ACC112 (cell line): ENCODE measurements at regions not wholly inside any gene's neighbourhood (a gene's known extent, or its start where the extent isn't known, plus 50 kb on each side); places are given as distances from the start of the nearest gene placed in this dataset.
"Not testable (repeated sequence)": the region's sequence is repeated elsewhere in the genome, so short reads cannot be mapped to it uniquely, and the experiment has no call there.

ENCODE experiments used
- H2AFZ ChIP-seq: fragments of 200-600 bp; sonication (generic); one replicate; pipeline ENCODE4 v1.6.0; 2017; ENCODE audit warnings: antibody characterized with exemption, low read length; ENCODE audit not compliant: unreplicated experiment
- H3K27ac ChIP-seq: fragments of 200-600 bp; sonication (generic); 2 replicates; pipeline ENCODE4 v1.5.1; 2014; ENCODE audit warnings: low read depth, mild to moderate bottlenecking, antibody characterized with exemption, low read length, moderate library complexity
- H3K27me3 ChIP-seq: fragments of 200-600 bp; sonication (generic); 2 replicates; pipeline ENCODE4 v1.6.1; 2014; ENCODE audit warnings: mild to moderate bottlenecking, antibody characterized with exemption, low read length, moderate library complexity, mixed read lengths; ENCODE audit not compliant: insufficient read depth
- H3K36me3 ChIP-seq: fragments of 200-600 bp; sonication (generic); 2 replicates; pipeline ENCODE4 v1.6.1; 2016; ENCODE audit warnings: mild to moderate bottlenecking, antibody characterized with exemption, low read length, moderate library complexity, mixed read lengths; ENCODE audit not compliant: insufficient read depth
- H3K4me1 ChIP-seq: fragments of 200-600 bp; sonication (generic); one replicate; pipeline ENCODE4 v1.6.1; 2016; ENCODE audit warnings: low read length, mixed read lengths; ENCODE audit not compliant: insufficient read depth, unreplicated experiment, control insufficient read depth
- H3K4me3 ChIP-seq: fragments of 200-600 bp; sonication (generic); 2 replicates; pipeline ENCODE4 v1.5.1; 2014; ENCODE audit warnings: mild to moderate bottlenecking, low read depth, low read length
- H3K79me2 ChIP-seq: fragments of 200-600 bp; sonication (generic); one replicate; pipeline ENCODE4 v1.6.0; 2016; ENCODE audit warnings: low read length; ENCODE audit not compliant: control insufficient read depth, unreplicated experiment, insufficient read depth

GRCh38 chr11:112658431-112658878 is 302.8 kb upstream of the NCAM1 start:
- Histone ChIP-seq H3K4me1 (no peaks in the 10 kb centered on the region), H3K27ac (no peak overlapping the region), H3K36me3 (no peaks in the 10 kb centered on the region), H3K27me3 (no peaks in the 10 kb centered on the region), H2AFZ (no peak overlapping the region), H3K79me2 (no peaks in the 10 kb centered on the region), H3K4me3 (no peak overlapping the region)

- Histone ChIP-seq H2AFZ (no peak overlapping the region), H3K4me1 (no peaks in the 10 kb centered on the region), H3K4me3 (no peak overlapping the region), H3K79me2 (no peaks in the 10 kb centered on the region), H3K27ac (no peak overlapping the region), H3K27me3 (no peaks in the 10 kb centered on the region), H3K36me3 (no peaks in the 10 kb centered on the region)
These were observed 300.1 kb upstream of the NCAM1 start for GRCh38 chr11:112661146-112661545.

GRCh38 chr11:112661571-112661970 is 299.6 kb upstream of the NCAM1 start:
- H2AFZ ChIP-seq = no peak overlapping the region
- no peaks in the 10 kb centered on the region for H3K79me2 ChIP-seq
- H3K36me3 ChIP-seq = no peaks in the 10 kb centered on the region
- H3K4me3 ChIP-seq = no peak overlapping the region
- H3K4me1 ChIP-seq = no peaks in the 10 kb centered on the region
- no peak overlapping the region for H3K27ac ChIP-seq
- no peaks in the 10 kb centered on the region for H3K27me3 ChIP-seq

- H3K27me3 ChIP-seq = no peaks in the 10 kb centered on the region
- H3K36me3 ChIP-seq = no peaks in the 10 kb centered on the region
- H3K27ac ChIP-seq = no peak overlapping the region
- H2AFZ ChIP-seq = no peak overlapping the region
- no peaks in the 10 kb centered on the region for H3K4me1 ChIP-seq
- H3K79me2 ChIP-seq = no peaks in the 10 kb centered on the region
- H3K4me3 ChIP-seq = no peak overlapping the region
These were observed 298.7 kb upstream of the NCAM1 start for GRCh38 chr11:112662554-112662953.

- Histone ChIP-seq H3K27ac (no peak overlapping the region), H3K27me3 (no peaks in the 10 kb centered on the region)
These were observed 297.1 kb upstream of the NCAM1 start for GRCh38 chr11:112663947-112664634.

GRCh38 chr11:112665291-112665690 is 295.9 kb upstream of the NCAM1 start:
- no peaks in the 10 kb centered on the region for H3K36me3 ChIP-seq
- H3K4me1 ChIP-seq = no peaks in the 10 kb centered on the region
- H2AFZ ChIP-seq = no peak overlapping the region
- no peaks in the 10 kb centered on the region for H3K27me3 ChIP-seq
- H3K79me2 ChIP-seq = no peaks in the 10 kb centered on the region
- H3K27ac ChIP-seq = no peak overlapping the region
- H3K4me3 ChIP-seq = no peak overlapping the region

More at GRCh38 chr11:112663947-112664634, 297.1 kb upstream of the NCAM1 start:
- no peaks in the 10 kb centered on the region for H3K79me2 ChIP-seq
- no peaks in the 10 kb centered on the region for H3K4me1 ChIP-seq
- no peak overlapping the region for H2AFZ ChIP-seq
- no peaks in the 10 kb centered on the region for H3K36me3 ChIP-seq
- no peak overlapping the region for H3K4me3 ChIP-seq

GRCh38 chr11:112666253-112666652 is 295.0 kb upstream of the NCAM1 start:
- no peaks in the 10 kb centered on the region for H3K27me3 ChIP-seq

GRCh38 chr11:112670806-112671570 is 290.2 kb upstream of the NCAM1 start:
- H3K36me3 ChIP-seq = no peaks in the 10 kb centered on the region
- no peak overlapping the region for H3K4me3 ChIP-seq
- no peaks in the 10 kb centered on the region for H3K27me3 ChIP-seq
- no peak overlapping the region for H2AFZ ChIP-seq
- no peaks in the 10 kb centered on the region for H3K4me1 ChIP-seq
- no peaks in the 10 kb centered on the region for H3K79me2 ChIP-seq
- H3K27ac ChIP-seq = no peak overlapping the region

More at GRCh38 chr11:112666253-112666652, 295.0 kb upstream of the NCAM1 start:
- no peak overlapping the region for H3K27ac ChIP-seq
- no peaks in the 10 kb centered on the region for H3K36me3 ChIP-seq
- H3K4me1 ChIP-seq = no peaks in the 10 kb centered on the region
- H2AFZ ChIP-seq = no peak overlapping the region
- no peaks in the 10 kb centered on the region for H3K79me2 ChIP-seq
- no peak overlapping the region for H3K4me3 ChIP-seq

GRCh38 chr11:112673401-112673800 is 287.8 kb upstream of the NCAM1 start:
- H3K4me1 ChIP-seq, H3K36me3 ChIP-seq, H3K27ac ChIP-seq, H3K79me2 ChIP-seq, H2AFZ ChIP-seq, H3K4me3 ChIP-seq, H3K27me3 ChIP-seq: not testable (repeated sequence)

GRCh38 chr11:112685111-112685510 is 276.1 kb upstream of the NCAM1 start:
- Histone ChIP-seq H3K36me3 (no peaks in the 10 kb centered on the region), H3K4me1 (no peaks in the 10 kb centered on the region), H3K27me3 (no peaks in the 10 kb centered on the region), H2AFZ (no peak overlapping the region), H3K4me3 (no peak overlapping the region), H3K79me2 (no peaks in the 10 kb centered on the region), H3K27ac (no peak overlapping the region)

- no peaks in the 10 kb centered on the region for H3K79me2 ChIP-seq
- no peak overlapping the region for H2AFZ ChIP-seq
- no peaks in the 10 kb centered on the region for H3K27me3 ChIP-seq
- no peaks in the 10 kb centered on the region for H3K36me3 ChIP-seq
- H3K4me1 ChIP-seq = no peaks in the 10 kb centered on the region
- H3K27ac ChIP-seq = no peak overlapping the region
- H3K4me3 ChIP-seq = no peak overlapping the region
These were observed 271.4 kb upstream of the NCAM1 start for GRCh38 chr11:112689851-112690250.
